HepG2 (cell line): ENCODE measurements at regions not wholly inside any gene's neighbourhood (a gene's known extent, or its start where the extent isn't known, plus 50 kb on each side); places are given as distances from the start of the nearest gene placed in this dataset.

Source experiments
- ATAC-seq: fragments of 200-7000 bp; cut with Tn5 transposase; 3 replicates; pipeline ENCODE4 v1.9.1; 2020; ENCODE audit warnings: mild to moderate bottlenecking, moderate library complexity
- BruUV-seq: library from RNA; stranded (reverse); fragments of 400-500 nt; replicated peaks from 2 replicates; lab custom pipeline; 2021; lab: Mats Ljungman, UMichigan
- CTCF ChIA-PET: fragments of 300-600 bp; formaldehyde crosslinking; extraction: SDS; loops from one replicate; lab custom pipeline; 2021; ENCODE audit warnings: low total read pairs, inconsistent platforms, low intra/inter-chr PET ratio; lab: Yijun Ruan, JAX
- POLR2A ChIA-PET: fragments of 350-600 bp; sonication (Branson Sonifier 250); formaldehyde crosslinking; loops from one replicate; lab custom pipeline; 2020; ENCODE audit warnings: antibody characterized with exemption, inconsistent platforms; lab: Yijun Ruan, JAX
- DNase-seq: peaks from one replicate; pipeline ENCODE4 v3.0.0-alpha.2; 2015; ENCODE audit warnings: low spot score
- FAIRE-seq: peaks from 3 replicates; lab custom pipeline; 2011; peaks lifted over from hg19 to GRCh38; lab: Jason Lieb, UNC
- H2AFZ ChIP-seq: one replicate; pipeline ENCODE4 v1.6.1; 2011; ENCODE audit warnings: low read length, inconsistent platforms
- H3K27ac ChIP-seq: fragments of 300-600 bp; 3 replicates; pipeline ENCODE4 v1.8.0; 2011; ENCODE audit warnings: mixed run types, mild to moderate bottlenecking, mixed read lengths, low read length, inconsistent platforms; ENCODE audit not compliant: insufficient read depth; ENCODE audit errors: extremely low read length
- H3K27me3 ChIP-seq, 2 experiments: fragments of 200-600 bp in 1 of 2; 2 replicates in 1 of 2; 3 replicates in 1 of 2; pipeline versions ENCODE4 v1.6.0 to v1.8.0; 2011; ENCODE audit warnings: low read length in 2 of 2, mild to moderate bottlenecking in 2 of 2, moderate library complexity in 2 of 2, inconsistent platforms in 1 of 2; ENCODE audit not compliant: insufficient read depth in 2 of 2, control insufficient read depth in 1 of 2
- H3K36me3 ChIP-seq, 2 experiments: fragments of 200-600 bp in 1 of 2; replicated peaks in 1 of 2; 2 replicates in 1 of 2; 3 replicates in 1 of 2; pipeline versions ENCODE4 v1.5.1 to v1.8.0; 2011; ENCODE audit warnings: low read length in 2 of 2, inconsistent platforms in 1 of 2; ENCODE audit not compliant: insufficient read depth in 2 of 2, control insufficient read depth in 1 of 2
- H3K4me1 ChIP-seq: 2 replicates; pipeline ENCODE4 v1.5.1; 2012; ENCODE audit warnings: low read length, inconsistent platforms; ENCODE audit not compliant: insufficient read depth
- H3K4me2 ChIP-seq: 2 replicates; pipeline ENCODE4 v1.6.0; 2011; ENCODE audit warnings: low read depth, low read length, inconsistent platforms
- H3K4me3 ChIP-seq, 3 experiments: fragments of 200-600 bp in 1 of 3; sonication (generic), shearing (Covaris generic) in 1 of 3; replicated peaks in 1 of 3; 2 replicates each; pipeline ENCODE4 v1.5.1; 2011 to 2016; ENCODE audit warnings: low read length in 3 of 3, inconsistent platforms in 2 of 3, low read depth in 2 of 3, mild to moderate bottlenecking in 2 of 3, control low read depth in 1 of 3, mixed read lengths in 1 of 3; ENCODE audit not compliant: insufficient read depth in 1 of 3
- H3K79me2 ChIP-seq: one replicate; pipeline ENCODE4 v1.6.1; 2011; ENCODE audit warnings: low read length, inconsistent platforms; ENCODE audit not compliant: insufficient read depth
- H3K9ac ChIP-seq: 2 replicates; pipeline ENCODE4 v1.6.0; 2011; ENCODE audit warnings: mild to moderate bottlenecking, low read depth, low read length, inconsistent platforms; ENCODE audit not compliant: insufficient read depth
- H3K9me3 ChIP-seq: 2 replicates; pipeline ENCODE4 v1.5.1; 2012; ENCODE audit warnings: mild to moderate bottlenecking, low read length
- H4K20me1 ChIP-seq: 2 replicates; pipeline ENCODE4 v1.6.0; 2011; ENCODE audit warnings: inconsistent platforms, mild to moderate bottlenecking, low read length, moderate library complexity; ENCODE audit not compliant: insufficient read depth
- EEA1 ChIP-seq: sonication (generic); formaldehyde crosslinking; IDR thresholded peaks from 2 replicates; pipeline ENCODE4 v1.5.1; 2020; ENCODE audit warnings: mild to moderate bottlenecking, missing genetic modification reagents, borderline replicate concordance
- ESRRA ChIP-seq: sonication (generic); formaldehyde crosslinking; IDR thresholded peaks from 2 replicates; pipeline ENCODE4 v1.5.1; 2020; ENCODE audit warnings: mild to moderate bottlenecking, low read depth, missing genetic modification reagents
- FOXP1 ChIP-seq, 2 experiments: fragments of 450-650 bp in 1 of 2; IDR thresholded peaks; 2 replicates each; pipeline ENCODE4 v1.6.1; 2017 to 2018; ENCODE audit warnings: antibody characterized with exemption in 1 of 2
- GRHL1 ChIP-seq: sonication (generic); formaldehyde crosslinking; conservative IDR thresholded peaks from 2 replicates; pipeline ENCODE4 v1.8.0; 2022; ENCODE audit warnings: missing genetic modification reagents
- KDM1A ChIP-seq: IDR thresholded peaks from 2 replicates; pipeline ENCODE4 v1.6.1; 2016; ENCODE audit warnings: missing compliant biosample characterization
- KLF15 ChIP-seq: sonication (generic); formaldehyde crosslinking; IDR thresholded peaks from 2 replicates; pipeline ENCODE4 v1.8.1; 2023; ENCODE audit warnings: borderline replicate concordance, mild to moderate bottlenecking, inconsistent platforms, missing genetic modification reagents, mixed read lengths
- MED13 ChIP-seq: sonication (generic); formaldehyde crosslinking; IDR thresholded peaks from 2 replicates; pipeline ENCODE4 v1.5.0; 2020; ENCODE audit warnings: missing genetic modification reagents
- MYNN ChIP-seq: sonication (generic); formaldehyde crosslinking; IDR thresholded peaks from 2 replicates; pipeline ENCODE4 v1.4.0; 2020; ENCODE audit warnings: mild to moderate bottlenecking, low read depth, missing genetic modification reagents
- NFIC ChIP-seq: IDR thresholded peaks from 2 replicates; pipeline ENCODE4 v1.6.1; 2012; ENCODE audit warnings: mild to moderate bottlenecking, low read length, inconsistent platforms
- PAWR ChIP-seq: sonication (generic); formaldehyde crosslinking; IDR thresholded peaks from 2 replicates; pipeline ENCODE4 v1.4.0; 2020; ENCODE audit warnings: missing genetic modification reagents, mild to moderate bottlenecking, borderline replicate concordance
- RARG ChIP-seq: sonication (generic); formaldehyde crosslinking; IDR thresholded peaks from 2 replicates; pipeline ENCODE4 v1.4.0; 2020; ENCODE audit warnings: low read depth, mild to moderate bottlenecking, missing genetic modification reagents
- ZBTB26 ChIP-seq: IDR thresholded peaks from 2 replicates; pipeline ENCODE4 v1.6.1; 2016; ENCODE audit warnings: missing compliant biosample characterization, missing genetic modification reagents, borderline replicate concordance
- ZNF280D ChIP-seq: sonication (generic); formaldehyde crosslinking; IDR thresholded peaks from 2 replicates; pipeline ENCODE4 v1.5.1; 2020; ENCODE audit warnings: mild to moderate bottlenecking, missing genetic modification reagents
- ZNF282 ChIP-seq: fragments of 450-650 bp; IDR thresholded peaks from 2 replicates; pipeline ENCODE4 v1.6.1; 2018; ENCODE audit not compliant: partially characterized antibody
- ZNF839 ChIP-seq: sonication (generic); formaldehyde crosslinking; IDR thresholded peaks from 2 replicates; pipeline ENCODE4 v1.4.0; 2020; ENCODE audit warnings: missing genetic modification reagents, mild to moderate bottlenecking, borderline replicate concordance
- WGBS: methylation state at CpG from one replicate; pipeline ENCODE4 v1.1.6; 2017; ENCODE audit warnings: low lambda C conversion rate; 5-methylcytosine and 5-hydroxymethylcytosine counted together
- in situ Hi-C: cut with HindIII; loops from 2 replicates; pipeline ENCODE4 v1.10.0; 2017; ENCODE audit warnings: low pct_unique_long_range_greater_than_20kb; ENCODE audit not compliant: extremely low pct_ligation_motif_present
- intact Hi-C: fragments of 100-400 bp; cut with micrococcal nuclease; formaldehyde crosslinking; loops from one replicate; pipeline ENCODE4 v1.10.0; 2022; ENCODE audit not compliant: unreplicated experiment

- TF ChIP-seq ZNF280D (CRISPR knock-in tag), result 0 out of 2 replicates have a peak, but pooled peaks have one; percentile 35
- TF ChIP-seq PAWR, result no peak
- no peak for TF ChIP-seq MYNN (CRISPR knock-in tag)
Measured at GRCh38 chr10:78456649-78457400, 423.2 kb downstream of the RPS24 start (continued).

GRCh38 chr10:78457804-78458482, 424.3 kb downstream of the RPS24 start:
- Histone ChIP-seq H3K4me3 (peak overlapping the region in 1 of 3 experiments; percentile 20; a peak in 2 of 6 replicates), H3K79me2 (no peaks in the 10 kb centered on the region), H4K20me1 (no peaks in the 10 kb centered on the region), H2AFZ (no peak overlapping the region), H3K36me3 (no peaks in the 10 kb centered on the region), H3K9ac (peak overlapping the region; percentile 59), H3K4me2 (peak overlapping the region; percentile 69), H3K27me3 (no peaks in the 10 kb centered on the region), H3K9me3 (no peaks in the 10 kb centered on the region), H3K4me1 (peaks cover 70% of the 10 kb centered on the region), H3K27ac (peak overlapping the region; percentile 97)
- peak; percentile 49 for DNase-seq
- CTCF ChIA-PET, result no interaction called here
- no peak for ATAC-seq
- in situ Hi-C loops, result no loop called here
- intact Hi-C loops, result loop anchor here (2.0 kb wide), 1 partner anchor 515 kb away; no protein-coding TSS in a partner anchor
- POLR2A ChIA-PET, result interaction anchor here (0.9 to 4.3 kb wide), 14 partner anchors 9 to 699 kb away, joined by 3 to 34 read pairs (median 4); no protein-coding TSS in a partner anchor
- BruUV-seq, result no TSS peak
- WGBS, result 71% methylated on average over 8 of the region's 8 CpGs
- peak; percentile 43 for FAIRE-seq
- no peak for TF ChIP-seq KDM1A (CRISPR knock-in tag)
- no peak for TF ChIP-seq ZNF282
- TF ChIP-seq ZBTB26 (CRISPR knock-in tag), result no peak
- TF ChIP-seq GRHL1 (CRISPR knock-in tag), result no peak
- no peak for TF ChIP-seq FOXP1 (IDR thresholded peaks at IDR 0.05)
- no peak for TF ChIP-seq FOXP1 (CRISPR knock-in tag; IDR thresholded peaks at IDR 0.05)
- TF ChIP-seq MYNN (CRISPR knock-in tag), result no peak
- no peak for TF ChIP-seq ESRRA (CRISPR knock-in tag)
- TF ChIP-seq KLF15 (CRISPR knock-in tag), result no peak
- TF ChIP-seq NFIC, result no peak
- TF ChIP-seq MED13, result no peak
- no peak for TF ChIP-seq RARG (CRISPR knock-in tag)
- TF ChIP-seq ZNF839 (CRISPR knock-in tag), result no peak
- TF ChIP-seq EEA1, result no peak
